HTR-8/SVneo (cell line): ENCODE measurements at regions not wholly inside any gene's neighbourhood (a gene's known extent, or its start where the extent isn't known, plus 50 kb on each side); places are given as distances from the start of the nearest gene placed in this dataset.

Experiments used
- DNase-seq: peaks from one replicate; pipeline ENCODE4 v3.0.0; 2011; ENCODE audit warnings: low spot score, mixed read lengths; ENCODE audit not compliant: insufficient read length
- FAIRE-seq: peaks from 2 replicates; lab custom pipeline; 2011; peaks lifted over from hg19 to GRCh38; lab: Jason Lieb, UNC

DNA sequence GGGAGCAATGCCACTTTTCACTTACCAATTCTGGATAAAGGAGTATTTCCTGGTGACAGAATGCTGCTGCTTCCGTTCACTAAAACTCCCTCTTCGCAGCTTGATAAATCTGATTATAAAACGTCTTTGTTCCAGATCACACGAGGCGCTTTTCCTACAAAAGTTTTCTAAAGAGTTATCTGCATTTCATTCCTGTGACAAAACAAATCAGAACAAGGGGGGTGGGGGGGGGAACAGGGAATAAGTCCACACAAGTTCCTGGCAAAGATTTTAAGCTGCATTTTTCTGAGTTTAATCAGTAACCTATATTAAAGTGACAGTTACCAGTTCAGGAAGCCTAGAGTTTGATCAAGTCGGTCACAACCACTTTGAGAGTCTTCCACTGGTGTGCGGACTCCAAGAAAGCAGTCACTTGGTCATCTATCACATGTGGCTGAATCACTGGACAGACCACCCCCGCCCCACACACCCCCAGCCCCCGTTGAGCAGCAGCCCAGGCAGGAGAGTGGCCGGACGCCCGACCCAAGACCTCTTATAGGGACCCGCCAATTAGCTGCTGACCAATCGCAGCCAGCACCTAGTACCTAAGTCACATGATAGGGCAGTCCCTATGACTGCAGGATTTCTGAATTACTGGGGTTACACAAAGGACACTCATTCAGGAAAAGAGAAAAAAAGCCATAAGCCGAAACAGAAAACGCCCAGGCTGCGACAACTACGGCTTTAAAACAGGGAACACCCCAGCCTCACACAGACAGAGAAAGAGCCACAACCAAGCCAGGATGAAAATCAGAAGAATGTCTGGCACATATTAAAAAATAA, 569.3 kb upstream of the DIPK2B start:
- DNase-seq = peak; percentile 41
- no peak for FAIRE-seq

DNA sequence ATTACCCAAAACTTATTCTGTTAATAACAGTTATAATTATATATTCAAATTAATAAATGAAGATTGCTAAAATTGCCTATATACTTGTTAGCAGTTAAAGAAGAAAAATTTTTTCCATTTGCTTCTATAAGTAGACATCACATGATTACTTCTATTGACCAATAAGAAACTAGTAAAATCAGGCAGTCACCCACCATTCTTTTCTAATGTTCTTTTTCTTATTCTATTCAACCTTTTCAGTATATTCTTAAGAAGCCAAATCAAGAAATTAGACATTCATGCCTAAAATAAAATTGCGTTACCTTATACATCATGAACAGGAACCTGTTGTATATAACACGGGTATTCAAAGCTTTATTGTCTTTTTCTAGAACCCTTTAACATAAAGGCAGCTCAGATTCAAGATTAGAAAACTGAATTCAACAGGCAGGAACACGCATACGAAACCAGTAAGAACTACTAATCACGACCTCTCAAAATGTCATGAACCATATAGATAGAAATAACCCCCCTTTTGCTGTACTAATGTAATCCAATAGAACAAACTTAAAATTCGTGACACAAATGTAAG, 568.1 kb upstream of the DIPK2B start:
- DNase-seq (no peak), FAIRE-seq (no peak)

DNA sequence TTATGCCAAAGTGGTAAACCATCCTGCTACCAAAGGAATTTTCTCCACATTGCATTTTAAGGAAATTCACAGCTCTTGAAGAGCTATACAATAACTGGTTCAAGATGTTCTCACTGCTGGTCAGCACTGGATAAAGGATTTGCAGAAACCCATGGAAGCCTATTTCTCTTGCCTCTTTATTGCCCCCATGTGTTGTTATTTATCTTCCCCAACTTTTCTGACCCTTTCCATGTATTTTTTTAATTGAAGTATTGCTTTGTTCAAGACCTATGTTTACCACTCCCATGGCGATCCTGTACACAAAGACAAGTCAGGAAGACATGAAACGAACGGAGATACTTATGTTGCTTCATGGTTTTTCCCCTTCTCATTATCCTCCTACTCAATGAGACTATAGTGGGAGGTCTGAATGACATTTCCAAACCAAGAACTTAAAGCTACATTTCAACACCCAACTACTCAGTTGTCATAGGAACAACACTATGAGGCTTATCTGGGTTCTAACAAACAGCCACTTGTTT, 566.4 kb upstream of the DIPK2B start:
- FAIRE-seq (no peak), DNase-seq (no peak)

GRCh38 chrX:45765767-45766166, 565.1 kb upstream of the DIPK2B start:
- DNase-seq (no peak), FAIRE-seq (no peak)

GRCh38 chrX:45765281-45765680, 564.6 kb upstream of the DIPK2B start:
- FAIRE-seq (no peak), DNase-seq (no peak)

DNA sequence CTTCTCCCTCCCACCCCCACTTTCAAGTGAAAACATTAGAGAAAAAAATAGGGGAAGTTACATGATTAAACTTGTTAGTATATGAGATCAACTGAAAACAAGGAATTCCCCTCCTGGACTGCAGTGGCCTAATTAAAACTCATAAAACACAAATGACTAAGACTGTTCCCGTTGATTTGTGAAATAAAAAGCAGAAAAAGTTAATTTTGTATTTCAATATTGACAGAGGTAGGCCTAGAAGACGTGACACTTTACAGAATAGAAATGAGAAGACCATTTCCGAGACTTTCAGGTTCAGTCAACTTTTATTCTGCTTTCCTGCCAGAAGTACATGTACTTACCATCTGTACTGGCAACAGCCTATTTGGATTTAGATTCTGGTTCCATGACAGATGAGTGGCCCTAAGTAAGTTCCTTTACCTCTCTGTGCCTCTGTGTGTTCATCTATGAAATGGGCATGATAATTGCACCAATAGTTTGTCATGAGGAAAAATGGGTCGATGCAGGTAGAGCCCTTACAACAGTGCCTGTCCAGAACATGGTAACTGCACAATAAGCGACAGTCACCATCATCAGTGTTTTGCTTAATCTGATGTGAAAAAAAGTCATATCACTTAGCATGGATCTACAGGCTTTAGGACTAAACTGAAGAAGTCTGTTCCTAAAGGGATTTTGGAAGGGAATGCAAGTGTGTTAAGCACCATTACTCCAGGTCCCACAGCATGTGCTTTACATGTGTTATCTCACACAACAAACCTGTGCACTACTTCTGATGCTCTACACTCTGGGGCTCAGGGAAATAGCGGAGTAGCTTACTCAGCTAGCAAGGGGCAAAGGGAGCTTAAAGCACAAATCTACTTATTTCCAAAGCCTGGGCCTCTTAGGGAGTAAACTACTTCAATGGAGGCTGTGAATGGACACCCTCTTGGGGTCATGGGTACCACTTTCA, 562.3 kb upstream of the DIPK2B start:
- FAIRE-seq (no peak), DNase-seq (no peak)

GRCh38 chrX:45761920-45762319, 561.2 kb upstream of the DIPK2B start:
- DNase-seq (no peak), FAIRE-seq (no peak)

DNA sequence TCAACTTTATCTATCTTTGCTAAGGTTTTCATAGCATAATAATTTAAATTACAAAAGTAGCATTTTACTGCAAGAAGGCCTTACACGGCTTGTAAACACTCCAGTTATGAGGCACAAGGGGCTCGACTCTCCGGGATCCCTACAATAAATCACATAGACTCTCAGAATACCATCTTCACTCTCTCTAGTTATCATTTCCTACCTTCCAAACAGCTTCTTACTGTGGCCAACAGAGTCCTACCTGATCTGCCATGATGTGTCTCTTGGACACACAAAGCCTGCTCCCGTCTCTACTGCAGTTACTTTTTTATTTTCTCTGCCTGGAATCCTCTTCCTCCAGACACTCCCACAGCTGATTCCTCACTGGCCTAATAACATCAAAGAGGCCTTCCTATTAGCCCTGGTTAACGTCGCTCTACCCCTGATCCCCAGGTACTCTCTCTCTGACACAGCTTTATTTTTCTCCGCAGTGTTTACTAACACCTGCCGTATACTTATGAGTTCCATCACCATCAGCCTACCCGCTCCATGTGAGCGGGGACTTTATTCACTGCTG, 559.6 kb upstream of the DIPK2B start:
- FAIRE-seq (no peak), DNase-seq (no peak)

DNA sequence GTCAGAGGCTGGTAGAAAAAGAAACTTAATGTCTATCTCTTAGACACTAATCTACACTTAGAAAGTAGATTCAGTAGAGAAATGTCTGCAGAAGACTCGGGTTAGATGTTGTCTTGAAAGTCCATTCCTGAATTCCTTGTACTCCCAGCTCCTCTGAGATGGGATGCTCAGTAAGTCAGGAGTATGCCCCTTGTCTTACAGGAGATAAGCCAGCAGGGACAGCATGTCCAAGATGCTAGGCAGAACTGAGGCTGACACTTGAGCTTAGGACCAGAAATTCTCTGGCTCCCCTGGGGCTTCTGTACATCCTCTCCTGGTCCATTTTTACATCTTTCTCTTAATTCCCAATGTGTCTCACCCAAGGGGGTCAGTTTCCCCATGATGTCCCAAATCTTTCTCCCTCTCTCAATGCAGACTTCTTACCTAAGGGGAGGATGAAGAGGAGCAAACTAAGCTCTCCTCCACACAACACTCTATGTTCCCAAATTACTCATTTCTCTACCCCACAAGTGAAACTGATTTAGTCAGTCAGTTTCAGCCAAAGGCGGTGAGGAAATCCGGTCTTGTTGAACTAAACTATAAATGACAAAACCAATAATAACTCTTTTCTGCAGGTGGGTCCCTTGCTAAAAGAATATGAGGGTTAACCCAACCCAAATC, 558.2 kb upstream of the DIPK2B start:
- FAIRE-seq (no peak), DNase-seq (no peak)

DNA sequence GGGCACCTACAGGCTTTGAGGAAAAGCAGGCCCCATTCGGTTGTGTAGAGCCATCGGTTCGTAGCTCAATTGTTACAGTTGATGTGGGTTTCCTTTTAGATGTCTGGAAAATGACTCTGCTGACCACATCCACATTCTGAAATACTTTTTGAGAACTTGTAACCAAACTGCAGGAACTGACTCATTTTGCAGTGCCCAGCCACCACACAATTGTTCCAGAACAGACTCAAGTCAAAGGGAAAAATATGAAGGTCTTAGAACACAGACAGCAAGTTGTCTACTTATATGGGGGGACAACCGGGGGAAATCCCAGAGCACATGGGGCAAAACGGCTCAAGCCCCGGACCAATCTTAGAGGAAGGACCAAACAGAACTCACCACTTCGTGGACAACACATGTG, 557.6 kb upstream of the DIPK2B start:
- DNase-seq (peak; percentile 5), FAIRE-seq (no peak)

DNA sequence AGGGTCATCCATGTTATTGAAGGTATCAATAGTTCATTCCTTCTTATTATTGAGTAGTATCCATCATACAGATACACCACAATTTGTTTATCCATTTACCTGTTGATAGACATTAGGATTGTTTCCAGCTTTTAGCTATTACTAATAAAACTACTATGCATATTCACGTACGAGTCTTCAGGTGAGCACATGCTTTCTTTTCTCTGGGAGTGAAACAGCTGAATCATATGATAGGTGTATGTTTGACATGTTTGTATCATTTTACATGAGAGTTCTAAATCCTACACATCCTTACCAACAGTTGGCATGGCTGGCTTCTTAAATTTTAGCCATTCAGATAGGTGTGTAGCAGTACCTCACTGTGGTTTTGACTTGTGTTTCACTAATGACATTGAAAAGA, 556.6 kb upstream of the DIPK2B start:
- FAIRE-seq = no peak
- no peak for DNase-seq

- DNase-seq (no peak), FAIRE-seq (no peak)
Measured at GRCh38 chrX:45756557-45756956, 555.9 kb upstream of the DIPK2B start.

DNA sequence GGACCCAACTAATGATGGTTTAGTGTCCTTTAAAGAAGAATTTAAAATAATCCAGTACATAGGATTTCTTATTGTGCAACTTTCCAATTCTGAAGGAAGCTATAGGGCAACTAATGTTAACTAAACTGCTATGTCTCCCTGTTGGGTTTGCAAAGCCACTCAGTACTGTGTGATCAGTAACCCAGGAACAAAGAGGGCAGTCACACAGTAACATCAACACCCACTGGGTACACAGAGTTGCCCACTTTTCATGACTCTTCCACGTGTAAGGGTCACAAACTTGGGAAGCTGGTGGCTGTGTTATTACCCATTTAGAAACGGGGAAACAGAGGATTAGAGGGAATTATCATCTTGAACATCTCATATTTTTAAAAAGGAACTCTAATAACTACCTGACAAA, 555.0 kb upstream of the DIPK2B start:
- DNase-seq (no peak), FAIRE-seq (no peak)

DNA sequence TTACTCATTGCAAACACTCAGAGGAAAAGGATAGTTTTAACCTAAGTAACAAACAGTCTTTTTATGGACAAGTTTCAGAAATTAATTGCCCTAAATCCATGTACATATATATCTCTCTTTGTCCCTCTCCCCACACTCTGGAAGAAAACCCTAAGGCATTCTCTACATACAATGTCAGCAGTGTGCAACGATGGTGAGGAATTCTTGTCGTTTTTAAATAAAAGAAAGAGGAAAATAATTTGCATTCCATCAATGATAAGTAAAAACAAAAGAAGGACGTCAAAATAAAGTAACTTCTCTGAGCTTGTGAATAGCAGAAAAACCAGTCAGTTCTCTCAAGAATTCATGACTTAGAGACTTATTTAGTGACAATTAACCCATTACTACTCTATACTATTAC, 550.5 kb upstream of the DIPK2B start:
- DNase-seq = no peak
- no peak for FAIRE-seq

GRCh38 chrX:45750639-45751038, 550.0 kb upstream of the DIPK2B start:
- DNase-seq (no peak), FAIRE-seq (no peak)

GRCh38 chrX:45749375-45749774, 548.7 kb upstream of the DIPK2B start:
- FAIRE-seq (no peak), DNase-seq (no peak)

DNA sequence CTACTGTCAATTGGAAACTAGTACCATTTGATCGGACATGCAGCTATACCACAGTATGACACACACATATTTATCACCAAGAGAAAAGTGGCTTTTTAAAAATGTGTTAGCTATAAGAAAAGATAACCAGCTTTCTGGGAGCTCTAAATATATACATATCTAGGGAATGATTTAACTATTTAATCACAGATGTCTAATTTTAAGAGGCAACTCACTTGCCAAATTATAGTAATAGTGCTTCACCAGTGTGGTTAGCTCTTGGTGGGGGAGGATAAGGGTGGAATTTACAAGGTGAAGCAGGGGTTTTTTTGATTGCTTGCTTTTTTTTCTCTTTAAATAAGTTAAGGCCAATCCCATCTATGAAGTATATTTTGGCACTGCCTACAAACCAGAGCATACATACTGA, 547.7 kb upstream of the DIPK2B start:
- DNase-seq (no peak), FAIRE-seq (no peak)

DNA sequence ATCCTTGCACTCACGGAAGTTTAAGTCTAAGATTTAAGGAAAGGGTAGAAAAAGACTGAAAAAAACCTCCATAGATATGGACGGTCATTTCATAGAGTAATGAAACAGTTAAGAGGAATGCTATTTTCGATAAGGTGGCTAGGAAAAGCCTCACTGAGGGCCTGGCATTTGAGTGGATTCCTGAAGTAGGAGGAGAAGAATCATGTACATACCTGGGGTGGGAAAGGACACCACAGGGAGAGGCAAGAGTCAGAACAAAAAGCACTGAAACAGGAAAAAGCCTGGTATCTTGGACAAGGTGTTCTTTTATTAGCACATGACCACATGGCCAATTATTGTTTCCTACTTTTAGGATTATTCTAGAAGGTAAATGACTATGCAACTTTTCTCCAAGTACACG, 547.2 kb upstream of the DIPK2B start:
- DNase-seq = no peak

GRCh38 chrX:45745479-45745878, 544.8 kb upstream of the DIPK2B start:
- FAIRE-seq = no peak
- DNase-seq = no peak

More for the DNA sequence above, 547.2 kb upstream of the DIPK2B start:
- no peak for FAIRE-seq
